Endothelial cell of umbilical vein (primary cell): ENCODE measurements at regions not wholly inside any gene's neighbourhood (a gene's known extent, or its start where the extent isn't known, plus 50 kb on each side); places are given as distances from the start of the nearest gene placed in this dataset.

Experiments used
- BruUV-seq: library from RNA; stranded (reverse); fragments of 400-500 nt; replicated peaks from 2 replicates; lab custom pipeline; 2021; lab: Mats Ljungman, UMichigan
- CTCF ChIA-PET: fragments of 300-600, 350-600 bp; sonication (Branson Sonifier 250); formaldehyde crosslinking; loops from one replicate; lab custom pipeline; 2021; ENCODE audit warnings: antibody characterized with exemption, inconsistent platforms; lab: Charles Lee
- POLR2A ChIA-PET: fragments of 300-600, 350-600 bp; sonication (Branson Sonifier 250); formaldehyde crosslinking; loops from one replicate; lab custom pipeline; 2021; ENCODE audit warnings: antibody characterized with exemption, inconsistent platforms; lab: Charles Lee
- DNase-seq: peaks from one replicate; pipeline ENCODE4 v3.0.0-alpha.2; 2011; ENCODE audit warnings: low read depth, low spot score
- FAIRE-seq: peaks from 2 replicates; lab custom pipeline; 2011; peaks lifted over from hg19 to GRCh38; lab: Jason Lieb, UNC
- H2AFZ ChIP-seq: 2 replicates; pipeline ENCODE4 v1.6.0; 2012; ENCODE audit warnings: low read depth, low read length, control low read depth, inconsistent platforms
- H3K27ac ChIP-seq: 2 replicates; pipeline ENCODE4 v1.5.1; 2011; ENCODE audit warnings: low read depth, mild to moderate bottlenecking, control low read depth, low read length, moderate library complexity; ENCODE audit not compliant: insufficient read depth
- H3K27me3 ChIP-seq, 2 experiments: 2 replicates each; pipeline versions ENCODE4 v1.6.0 to v1.6.1; 2011; ENCODE audit warnings: low read length in 2 of 2, mixed read lengths in 1 of 2; ENCODE audit not compliant: control insufficient read depth in 2 of 2, insufficient read depth in 2 of 2
- H3K36me3 ChIP-seq, 2 experiments: 2 replicates in 1 of 2; 3 replicates in 1 of 2; pipeline ENCODE4 v1.5.1; 2011; ENCODE audit warnings: low read length in 2 of 2, mild to moderate bottlenecking in 1 of 2, moderate library complexity in 1 of 2; ENCODE audit not compliant: control insufficient read depth in 2 of 2, insufficient read depth in 2 of 2; ENCODE audit errors: extremely low read depth in 1 of 2
- H3K4me1 ChIP-seq: 3 replicates; pipeline ENCODE4 v1.5.1; 2011; ENCODE audit warnings: mild to moderate bottlenecking, low read length; ENCODE audit not compliant: control insufficient read depth, insufficient read depth; ENCODE audit errors: extremely low read depth
- H3K4me2 ChIP-seq: 2 replicates; pipeline ENCODE4 v1.6.1; 2011; ENCODE audit warnings: low read length, control low read depth, mixed read lengths; ENCODE audit not compliant: insufficient read depth
- H3K4me3 ChIP-seq, 3 experiments: fragments of 200-600 bp in 1 of 3; sonication (generic), shearing (Covaris generic) in 1 of 3; replicated peaks in 1 of 3; 2 replicates each; pipeline ENCODE4 v1.5.1; 2011 to 2016; ENCODE audit warnings: control low read depth in 3 of 3, low read length in 3 of 3, mild to moderate bottlenecking in 2 of 3, inconsistent platforms in 1 of 3, low read depth in 1 of 3, moderate library complexity in 1 of 3; ENCODE audit not compliant: insufficient read depth in 1 of 3
- H3K79me2 ChIP-seq: 2 replicates; pipeline ENCODE4 v1.6.0; 2012; ENCODE audit warnings: low read length, inconsistent platforms; ENCODE audit not compliant: control insufficient read depth, insufficient read depth
- H3K9ac ChIP-seq: replicated peaks from 2 replicates; pipeline ENCODE3; 2011; ENCODE audit warnings: low read length, control low read depth; ENCODE audit not compliant: insufficient read depth; ENCODE audit errors: extremely low read depth
- H3K9me1 ChIP-seq: replicated peaks from 3 replicates; pipeline ENCODE4 v1.6.0; 2011; ENCODE audit warnings: mild to moderate bottlenecking, low read length; ENCODE audit not compliant: control insufficient read depth, insufficient read depth; ENCODE audit errors: extremely low read depth
- H3K9me3 ChIP-seq: replicated peaks from 2 replicates; pipeline ENCODE4 v1.5.1; 2012; ENCODE audit warnings: low read length, inconsistent platforms; ENCODE audit not compliant: control insufficient read depth, insufficient read depth
- H4K20me1 ChIP-seq: replicated peaks from 2 replicates; pipeline ENCODE3; 2011; ENCODE audit warnings: mild to moderate bottlenecking, low read length; ENCODE audit not compliant: control insufficient read depth, insufficient read depth; ENCODE audit errors: extremely low read depth
- CTCF ChIP-seq, 2 donors: IDR thresholded peaks; 1 replicate in 1 of 2; 2 replicates in 1 of 2; pipeline ENCODE4 v1.5.1; 2011; ENCODE audit warnings: low read length in 2 of 2, mild to moderate bottlenecking in 2 of 2, moderate library complexity in 2 of 2, control low read depth in 1 of 2, inconsistent platforms in 1 of 2, low read depth in 1 of 2; ENCODE audit not compliant: insufficient read depth in 1 of 2; ENCODE audit errors: extremely low read depth in 1 of 2
- EZH2 ChIP-seq: IDR thresholded peaks from 2 replicates; pipeline ENCODE4 v1.6.1; 2012; ENCODE audit warnings: borderline replicate concordance, low read depth, mild to moderate bottlenecking, moderate library complexity, low read length, inconsistent platforms; ENCODE audit not compliant: severe bottlenecking
- FOS ChIP-seq: IDR thresholded peaks from 2 replicates; pipeline ENCODE4 v1.6.1; 2011; ENCODE audit warnings: mild to moderate bottlenecking, low read length, moderate library complexity, borderline replicate concordance; ENCODE audit not compliant: insufficient read depth
- GATA2 ChIP-seq: IDR thresholded peaks from 2 replicates; pipeline ENCODE4 v1.7.0; 2011; ENCODE audit warnings: low read depth, mild to moderate bottlenecking, moderate library complexity, mixed read lengths, low read length; ENCODE audit not compliant: insufficient read length, insufficient read depth
- JUN ChIP-seq: IDR thresholded peaks from 2 replicates; pipeline ENCODE4 v1.6.1; 2011; ENCODE audit warnings: borderline replicate concordance, low read depth; ENCODE audit not compliant: insufficient read length, insufficient read depth
- MYC ChIP-seq: IDR thresholded peaks from one replicate; pipeline ENCODE4 v1.6.1; 2011; ENCODE audit warnings: mild to moderate bottlenecking, low read depth, low read length
- POLR2A ChIP-seq: IDR thresholded peaks from 2 replicates; pipeline ENCODE4 v1.6.1; 2012; ENCODE audit warnings: low read depth, mild to moderate bottlenecking, control low read depth, low read length
- POLR2AphosphoS5 ChIP-seq: IDR thresholded peaks from 2 replicates; pipeline ENCODE4 v1.6.1; 2012; ENCODE audit warnings: low read depth, mild to moderate bottlenecking, control low read depth, low read length, moderate library complexity; ENCODE audit not compliant: insufficient read depth
- dilution Hi-C: fragments of 300-500 bp; cut with MboI; formaldehyde crosslinking; loops from one replicate; pipeline ENCODE4 v1.15.0; 2019; ENCODE audit warnings: low sequenced_read_pairs; ENCODE audit not compliant: extremely low pct_ligation_motif_present
- intact Hi-C: fragments of 100-400 bp; cut with micrococcal nuclease; formaldehyde crosslinking; loops from one replicate; pipeline ENCODE4 v1.10.0; 2022
- TF ChIP-seq, protein P1 (sequence below): IDR thresholded peaks from 2 replicates; pipeline ENCODE4 v1.6.1; 2011; ENCODE audit not compliant: insufficient read depth, insufficient read length

- TF ChIP-seq POLR2A: no peak
- TF ChIP-seq EZH2: no peak
- TF ChIP-seq MYC: no peak
- no peak for TF ChIP-seq POLR2AphosphoS5
- no peak for TF ChIP-seq GATA2
- TF ChIP-seq, protein P1, sequence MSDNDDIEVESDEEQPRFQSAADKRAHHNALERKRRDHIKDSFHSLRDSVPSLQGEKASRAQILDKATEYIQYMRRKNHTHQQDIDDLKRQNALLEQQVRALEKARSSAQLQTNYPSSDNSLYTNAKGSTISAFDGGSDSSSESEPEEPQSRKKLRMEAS: no peak
- no peak for TF ChIP-seq JUN
- TF ChIP-seq CTCF (IDR thresholded peaks at IDR 0.05; ENCODE audit: extremely low read depth in 1 of 2, insufficient read depth in 1 of 2, low read depth in 1 of 2, low read length in 2 of 2): no peak
- TF ChIP-seq FOS: no peak
- Histone ChIP-seq H3K9me1 (no peaks in the 10 kb centered on the region), H3K4me1 (no peaks in the 10 kb centered on the region), H3K9ac (no peak overlapping the region), H3K27me3 (no peaks in the 10 kb centered on the region), H3K4me2 (no peak overlapping the region), H3K36me3 (no peaks in the 10 kb centered on the region), H3K79me2 (no peaks in the 10 kb centered on the region), H2AFZ (no peak overlapping the region), H4K20me1 (no peaks in the 10 kb centered on the region), H3K4me3 (no peak overlapping the region), H3K9me3 (no peaks in the 10 kb centered on the region), H3K27ac (no peak overlapping the region)
- ChIA-PET CTCF (interaction anchor here (0.6 kb wide), 1 partner anchor 55 kb away, joined by 3 read pairs; no protein-coding TSS in a partner anchor), POLR2A (interaction anchor here (0.5 kb wide), 1 partner anchor 124 kb away, joined by 3 read pairs; no protein-coding TSS in a partner anchor)
- no peak for DNase-seq
- no peak for FAIRE-seq
- BruUV-seq: no TSS peak
- dilution Hi-C loops: no loop called here
- intact Hi-C loops: loop anchor here (2.0 to 10.0 kb wide), 2 partner anchors 231 to 417 kb away; no protein-coding TSS in a partner anchor
Observed at GRCh38 chr6:121617388-121617787, 181.9 kb downstream of the GJA1 start.
